Kidney epithelial cell (primary cell): ENCODE measurements at regions not wholly inside any gene's neighbourhood (a gene's known extent, or its start where the extent isn't known, plus 50 kb on each side); places are given as distances from the start of the nearest gene placed in this dataset.

ENCODE experiments used
- DNase-seq: peaks from one replicate; pipeline ENCODE4 v3.0.0-alpha.2; 2010; ENCODE audit warnings: low read depth
- H3K27me3 ChIP-seq: 2 replicates; pipeline ENCODE4 v1.6.0; 2011; ENCODE audit warnings: low read length; ENCODE audit not compliant: control insufficient read depth, insufficient read depth
- H3K36me3 ChIP-seq: 2 replicates; pipeline ENCODE4 v1.5.1; 2011; ENCODE audit warnings: low read length; ENCODE audit not compliant: control insufficient read depth, insufficient read depth
- H3K4me3 ChIP-seq: 2 replicates; pipeline ENCODE4 v1.5.1; 2011; ENCODE audit warnings: low read depth, mild to moderate bottlenecking, control low read depth, low read length
- CTCF ChIP-seq: IDR thresholded peaks from 2 replicates; pipeline ENCODE4 v1.5.1; 2011; ENCODE audit warnings: mild to moderate bottlenecking, moderate library complexity, low read length, control low read depth, inconsistent platforms; ENCODE audit not compliant: insufficient read depth, poor library complexity, severe bottlenecking

- TF ChIP-seq CTCF = no peak
- Histone ChIP-seq H3K36me3 (no peaks in the 10 kb centered on the region), H3K27me3 (no peaks in the 10 kb centered on the region), H3K4me3 (no peak overlapping the region)
- DNase-seq = no peak
These were observed 508.6 kb downstream of the TNS3 start for GRCh38 chr7:47073284-47073683.

DNA sequence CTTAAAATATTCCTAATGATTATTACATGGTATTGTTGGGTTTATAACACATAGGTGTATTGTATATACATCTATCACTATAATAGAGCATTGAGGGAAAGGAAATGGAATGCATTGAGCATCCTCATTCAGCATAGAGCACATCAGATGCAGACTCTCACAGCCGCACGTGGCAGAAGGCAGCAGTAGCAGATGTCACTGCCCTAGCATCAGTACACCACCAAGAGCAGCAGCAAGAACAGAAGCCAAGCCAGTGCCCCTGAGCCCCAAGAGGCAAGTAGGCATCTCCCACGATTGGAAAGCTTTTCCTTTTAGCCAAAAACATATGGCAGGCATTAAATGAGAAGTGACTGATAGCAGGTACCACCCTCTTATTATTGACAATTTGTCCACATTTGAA lies 510.0 kb downstream of the TNS3 start:
- Histone ChIP-seq H3K36me3 (no peaks in the 10 kb centered on the region), H3K27me3 (no peaks in the 10 kb centered on the region), H3K4me3 (no peak overlapping the region)
- TF ChIP-seq CTCF = no peak
- no peak for DNase-seq

GRCh38 chr7:47069385-47070076 lies 512.4 kb downstream of the TNS3 start:
- no peak for DNase-seq
- H3K36me3 ChIP-seq = no peaks in the 10 kb centered on the region
- H3K4me3 ChIP-seq = no peak overlapping the region
- no peaks in the 10 kb centered on the region for H3K27me3 ChIP-seq
- no peak for TF ChIP-seq CTCF

DNA sequence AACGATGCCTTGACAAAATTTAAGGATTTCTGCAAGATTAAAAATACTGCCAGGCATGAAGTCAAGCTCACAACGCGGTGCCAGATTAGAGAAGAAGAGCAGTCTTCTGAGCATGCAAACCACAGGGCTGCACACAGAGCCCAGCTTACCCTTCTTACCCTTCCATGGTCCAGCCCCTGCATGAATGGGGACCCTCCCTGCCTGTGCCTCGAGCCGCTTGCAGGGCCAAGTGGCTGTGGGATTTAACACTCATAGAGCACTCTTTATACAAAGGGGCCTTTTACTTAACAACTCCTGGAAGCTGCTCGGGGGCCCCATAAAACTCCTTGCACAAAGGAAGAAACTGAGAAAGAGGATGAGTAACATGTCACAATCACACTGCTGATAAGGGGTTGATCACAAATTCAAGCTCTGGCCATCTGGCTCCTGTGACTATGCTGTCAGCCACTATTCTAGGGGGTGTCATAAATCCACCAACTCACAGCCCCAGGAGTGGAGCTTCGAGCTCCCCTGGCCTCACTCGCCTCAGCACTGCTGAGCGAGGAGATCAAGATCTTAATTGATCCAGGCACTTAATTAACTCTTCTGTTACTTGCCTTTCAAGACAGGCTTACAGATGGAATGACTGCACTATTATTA lies 514.8 kb downstream of the TNS3 start:
- Histone ChIP-seq H3K4me3 (no peak overlapping the region), H3K36me3 (no peaks in the 10 kb centered on the region), H3K27me3 (no peaks in the 10 kb centered on the region)
- TF ChIP-seq CTCF = no peak
- no peak for DNase-seq

DNA sequence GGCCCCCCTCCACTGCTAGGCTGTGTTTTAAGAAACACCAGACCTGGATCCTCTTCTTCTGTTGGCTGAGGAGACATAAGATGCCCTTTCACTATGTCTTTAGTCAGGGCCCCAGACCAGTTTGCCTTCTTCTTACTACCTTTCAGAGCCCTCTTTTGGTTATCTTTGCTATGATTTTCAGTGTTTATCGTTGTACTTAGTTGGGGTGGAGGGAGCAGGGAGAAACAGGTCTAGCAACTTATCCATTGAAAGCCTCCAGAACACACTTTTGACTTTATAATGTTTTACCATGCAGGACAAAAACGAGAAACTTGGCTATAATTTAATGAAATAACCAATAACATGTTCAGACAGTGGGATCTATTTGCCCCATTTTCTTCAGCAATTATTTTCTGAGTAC lies 525.2 kb downstream of the TNS3 start:
- Histone ChIP-seq H3K36me3 (no peaks in the 10 kb centered on the region), H3K27me3 (no peaks in the 10 kb centered on the region), H3K4me3 (no peak overlapping the region)
- DNase-seq = no peak
- no peak for TF ChIP-seq CTCF
